Stimulated activated CD4-positive, alpha-beta T cell treated with anti-CD3 and anti-CD28 coated beads, TNF-alpha, amount 100 ng/mL, for 48 hours (primary cell): ENCODE measurements at regions not wholly inside any gene's neighbourhood (a gene's known extent, or its start where the extent isn't known, plus 50 kb on each side); places are given as distances from the start of the nearest gene placed in this dataset.
"Not testable (repeated sequence)": the region's sequence is repeated elsewhere in the genome, so short reads cannot be mapped to it uniquely, and the experiment has no call there.

Experiments used
- DNase-seq, 3 donors: peaks; one replicate each; pipeline ENCODE4 v3.0.0-alpha.2; 2020; ENCODE audit warnings: low read depth in 3 of 3

DNA sequence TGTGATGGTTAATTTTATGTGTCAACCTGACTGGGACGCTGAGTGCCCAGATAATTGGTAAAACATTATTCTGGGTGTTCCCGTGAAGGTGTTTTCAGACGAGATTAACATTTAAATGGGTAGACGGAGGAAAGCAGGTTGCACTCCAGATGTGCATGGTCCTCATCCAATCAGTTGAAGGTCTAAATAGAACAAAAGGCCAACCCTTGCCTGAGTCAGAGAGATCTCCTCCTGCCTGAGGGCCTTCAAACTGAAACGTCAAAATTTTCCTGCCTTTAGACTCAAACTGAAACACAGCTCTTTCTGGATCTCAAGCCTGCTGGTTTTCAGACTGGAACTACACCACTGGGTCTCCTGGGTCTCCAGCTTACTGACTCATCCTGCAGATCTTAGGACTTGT, 73.5 kb downstream of the NPIPA8 start:
- not testable (repeated sequence) for DNase-seq

DNA sequence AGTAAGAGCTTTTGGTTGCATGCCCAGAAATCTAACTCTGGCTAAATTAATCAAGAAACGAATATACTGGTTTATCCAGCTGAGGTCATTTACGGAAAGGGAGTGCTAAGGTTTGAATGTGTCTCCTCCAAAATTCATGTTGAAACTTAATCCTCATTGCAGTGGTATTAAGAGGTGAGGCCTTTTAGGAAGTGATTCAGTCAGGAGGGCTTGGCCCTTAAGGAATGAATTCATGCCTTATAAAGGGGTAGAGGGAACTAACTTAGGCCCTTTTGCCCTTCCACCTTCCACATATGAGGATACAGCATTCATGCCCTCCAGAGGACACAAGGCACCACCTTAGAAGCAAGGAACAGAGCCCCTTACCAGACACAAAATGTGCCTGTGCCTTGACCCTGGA, 74.7 kb downstream of the NPIPA8 start:
- DNase-seq, result not testable (repeated sequence)

- not testable (repeated sequence) for DNase-seq
Observed at GRCh38 chr16:18259496-18260176, 76.9 kb downstream of the NPIPA8 start.

GRCh38 chr16:18252943-18253342, 83.6 kb downstream of the NPIPA8 start:
- not testable (repeated sequence) for DNase-seq

GRCh38 chr16:18230505-18230904, 106.0 kb downstream of the NPIPA8 start:
- not testable (repeated sequence) for DNase-seq

- not testable (repeated sequence) for DNase-seq
Observed at GRCh38 chr16:18222054-18223009, 114.2 kb downstream of the NPIPA8 start.

- DNase-seq, result not testable (repeated sequence)
Observed at GRCh38 chr16:18217741-18218140, 118.8 kb downstream of the NPIPA8 start.

GRCh38 chr16:18216814-18217213, 119.7 kb downstream of the NPIPA8 start:
- not testable (repeated sequence) for DNase-seq

DNA sequence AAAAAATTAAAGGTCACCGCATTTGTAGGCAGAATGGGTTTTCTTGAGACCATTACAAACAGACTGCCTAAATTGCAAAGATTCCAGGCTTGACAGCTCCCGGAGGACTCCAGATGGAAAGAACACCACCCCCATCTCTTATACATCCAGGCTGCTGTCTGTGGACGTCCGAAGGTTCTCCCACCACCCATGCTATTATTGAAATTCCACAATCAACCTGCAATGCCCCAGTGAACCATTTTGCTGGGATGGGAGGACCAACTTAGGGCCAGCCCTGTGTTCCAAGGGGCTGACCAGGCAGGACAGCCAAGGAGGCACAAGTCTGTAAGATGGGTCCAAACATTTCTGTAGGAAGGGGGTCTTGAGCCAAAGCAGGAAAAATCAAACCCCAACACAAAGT, 122.7 kb downstream of the NPIPA8 start:
- not testable (repeated sequence) for DNase-seq

DNA sequence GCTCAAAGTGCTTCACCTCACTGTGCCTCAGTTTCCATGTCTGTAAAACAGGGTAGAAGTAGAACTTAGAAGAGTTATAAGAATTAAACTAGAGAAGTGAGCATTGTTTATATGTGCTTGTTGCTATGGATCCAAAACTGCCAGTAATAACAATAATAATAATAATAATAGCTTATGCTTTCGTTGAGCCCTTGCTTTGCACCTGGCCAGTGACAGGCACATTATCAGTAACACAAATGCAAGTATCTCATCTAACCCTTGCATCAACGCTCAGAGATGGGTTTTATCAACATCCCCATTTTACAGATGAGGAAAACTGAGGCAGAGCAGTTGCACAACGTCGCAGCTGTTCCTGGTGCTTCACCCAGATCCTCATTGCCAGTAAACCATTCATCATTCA, 125.0 kb downstream of the NPIPA8 start:
- not testable (repeated sequence) for DNase-seq

- DNase-seq, result not testable (repeated sequence)
Observed at GRCh38 chr16:18204786-18205185, 131.8 kb downstream of the NPIPA8 start.

DNA sequence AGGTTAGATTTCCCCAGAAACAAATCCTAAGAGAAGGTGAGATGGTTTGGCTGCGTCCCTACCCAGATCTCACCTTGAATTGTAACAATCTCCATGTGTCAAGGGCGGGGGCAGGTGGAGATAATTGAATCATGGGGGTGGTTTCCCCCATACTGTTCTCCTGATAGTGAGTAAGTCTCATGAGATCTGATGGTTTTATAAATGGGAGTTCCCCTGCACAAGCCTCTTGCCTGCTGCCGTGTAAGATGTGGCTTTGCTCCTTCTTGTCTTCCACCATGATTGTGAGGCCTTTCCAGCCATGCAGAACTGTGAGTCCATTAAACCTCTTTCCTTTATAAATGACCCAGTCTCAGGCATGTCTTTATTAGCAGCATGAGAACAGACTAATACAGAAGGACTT, 132.2 kb downstream of the NPIPA8 start:
- DNase-seq, result not testable (repeated sequence)

- DNase-seq, result not testable (repeated sequence)
Observed at GRCh38 chr16:18201511-18201910, 135.0 kb downstream of the NPIPA8 start.

GRCh38 chr16:18192389-18192788, 144.1 kb downstream of the NPIPA8 start:
- DNase-seq, result not testable (repeated sequence)

DNA sequence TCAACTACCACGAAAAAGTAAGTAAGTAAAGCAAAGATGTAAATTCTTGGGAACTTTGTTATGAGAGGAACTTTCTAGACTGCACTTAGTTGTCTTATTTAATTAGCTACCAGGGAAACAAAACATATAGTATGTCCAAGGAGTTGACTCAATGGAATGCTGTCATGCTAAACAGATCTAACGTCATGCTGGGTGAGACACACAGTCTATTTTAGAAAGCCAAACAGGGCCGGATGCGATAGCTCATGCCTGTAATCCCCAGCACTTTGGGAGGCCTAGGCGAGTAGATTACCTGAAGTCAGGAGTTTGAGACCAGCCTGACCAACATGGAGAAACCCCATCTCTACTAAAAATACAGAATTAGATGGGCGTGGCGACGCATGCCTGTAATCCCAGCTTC, 146.4 kb downstream of the NPIPA8 start:
- not testable (repeated sequence) for DNase-seq

GRCh38 chr16:18184755-18185154, 151.8 kb downstream of the NPIPA8 start:
- not testable (repeated sequence) for DNase-seq

DNA sequence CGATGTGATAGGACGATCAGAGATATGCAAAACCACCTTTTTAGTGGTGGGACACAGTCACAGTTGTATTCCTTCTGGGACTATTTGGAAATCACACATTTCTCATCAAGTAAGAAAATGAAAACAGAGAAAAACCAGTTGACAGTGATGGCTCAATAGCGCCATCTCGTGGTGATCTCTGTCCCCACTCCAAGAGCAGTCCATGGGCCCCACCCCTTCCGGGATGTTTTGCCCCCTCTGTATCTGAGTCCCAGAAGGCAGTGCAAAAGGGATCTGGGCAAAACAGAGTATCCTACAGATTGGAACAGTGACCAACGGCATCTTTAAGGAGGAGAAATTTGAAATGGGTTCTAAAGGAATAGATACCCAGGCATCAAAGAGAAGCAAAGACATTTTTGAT, 155.5 kb downstream of the NPIPA8 start:
- not testable (repeated sequence) for DNase-seq

DNA sequence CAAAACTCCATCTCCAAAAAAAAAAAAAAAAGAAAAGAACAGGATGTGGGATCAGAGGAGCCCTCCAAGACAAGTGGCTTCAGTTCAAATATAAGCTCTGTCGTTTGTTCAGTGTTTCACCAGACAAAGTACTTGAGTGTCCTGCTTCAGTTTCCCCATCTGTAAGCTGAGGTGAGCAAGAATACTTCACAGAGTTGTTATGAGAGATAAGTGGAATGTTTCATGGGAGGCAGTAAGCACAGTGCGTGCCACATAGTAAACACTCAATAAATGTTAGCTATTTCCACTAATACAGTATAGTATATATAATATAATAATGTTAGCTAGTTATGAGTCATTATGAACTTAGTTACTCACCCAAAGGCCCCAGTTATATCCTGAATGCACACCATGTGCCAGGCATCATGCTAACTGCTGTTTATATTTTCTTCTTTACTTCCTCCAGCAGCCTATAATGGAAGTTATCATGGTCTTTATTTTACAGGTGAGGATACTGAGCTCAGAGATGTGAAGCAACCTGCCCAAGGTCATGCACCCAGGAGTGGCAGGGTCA, 162.5 kb downstream of the NPIPA8 start:
- not testable (repeated sequence) for DNase-seq

GRCh38 chr16:18162293-18162692, 174.2 kb downstream of the NPIPA8 start:
- not testable (repeated sequence) for DNase-seq

DNA sequence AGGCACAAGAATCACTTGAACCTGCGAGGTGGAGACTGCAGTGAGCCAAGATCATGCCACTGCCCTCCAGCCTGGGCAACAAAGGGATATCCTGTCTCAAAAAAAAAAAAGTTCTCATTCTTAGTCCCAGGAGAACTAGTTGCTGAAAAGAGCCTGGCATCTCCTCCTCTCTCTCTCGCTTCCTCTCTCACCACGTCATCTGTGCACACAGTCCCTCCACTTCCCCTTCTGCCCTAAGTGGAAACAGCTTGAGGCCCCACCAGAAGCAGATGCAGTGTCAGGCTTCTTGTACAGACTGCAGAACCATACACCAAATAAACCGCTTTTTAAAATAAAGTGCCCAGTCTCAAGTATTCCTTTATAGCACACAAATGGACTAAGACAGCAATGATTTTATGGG, 175.3 kb downstream of the NPIPA8 start:
- not testable (repeated sequence) for DNase-seq

- not testable (repeated sequence) for DNase-seq
Observed at GRCh38 chr16:18159185-18159584, 177.4 kb downstream of the NPIPA8 start.

- DNase-seq, result not testable (repeated sequence)
Observed at GRCh38 chr16:18157854-18158253, 178.7 kb downstream of the NPIPA8 start.
